ENCODE measurements at regions not wholly inside any gene's neighbourhood (a gene's known extent, or its start where the extent isn't known, plus 50 kb on each side); places are given as distances from the start of the nearest gene placed in this dataset.

- TF ChIP-seq CTCF (IDR thresholded peaks at IDR 0.05) (no peak), POLR2A (IDR thresholded peaks at IDR 0.05) (no peak)
Observed at GRCh38 chrX:124216396-124217115, 115.9 kb upstream of the TEX13D start.
